ENCODE measurements at regions not wholly inside any gene's neighbourhood (a gene's known extent, or its start where the extent isn't known, plus 50 kb on each side); places are given as distances from the start of the nearest gene placed in this dataset.
"Not testable (repeated sequence)": the region's sequence is repeated elsewhere in the genome, so short reads cannot be mapped to it uniquely, and the experiment has no call there.

- H3K9ac ChIP-seq (ENCODE audit: low read depth in 1 of 2, low read length in 2 of 2); H3K27me3 ChIP-seq (ENCODE audit: control insufficient read depth in 1 of 2, insufficient read depth in 2 of 2, low read length in 2 of 2); H3K4me1 ChIP-seq (ENCODE audit: control insufficient read depth in 1 of 2, insufficient read depth in 2 of 2, low read length in 2 of 2); H3K36me3 ChIP-seq (ENCODE audit: control insufficient read depth in 1 of 2, insufficient read depth in 2 of 2, low read length in 2 of 2); H3K27ac ChIP-seq (ENCODE audit: low read depth, low read length); H3K9me3 ChIP-seq (ENCODE audit: control insufficient read depth in 1 of 2, low read length in 2 of 2); H3K4me3 ChIP-seq (ENCODE audit: low read depth in 1 of 2, low read length in 2 of 2): not testable (repeated sequence)
These were observed 162.3 kb upstream of the C1QTNF3 start for GRCh38 chr5:34205347-34205746.

- not testable (repeated sequence) for H3K27ac ChIP-seq (ENCODE audit: low read depth, low read length); H3K9ac ChIP-seq (ENCODE audit: low read depth in 1 of 2, low read length in 2 of 2); H3K36me3 ChIP-seq (ENCODE audit: control insufficient read depth in 1 of 2, insufficient read depth in 2 of 2, low read length in 2 of 2); H3K27me3 ChIP-seq (ENCODE audit: control insufficient read depth in 1 of 2, insufficient read depth in 2 of 2, low read length in 2 of 2); H3K4me3 ChIP-seq (ENCODE audit: low read depth in 1 of 2, low read length in 2 of 2); H3K4me1 ChIP-seq (ENCODE audit: control insufficient read depth in 1 of 2, insufficient read depth in 2 of 2, low read length in 2 of 2); H3K9me3 ChIP-seq (ENCODE audit: control insufficient read depth in 1 of 2, low read length in 2 of 2)
These were observed 174.4 kb upstream of the C1QTNF3 start for GRCh38 chr5:34217386-34217785.

- not testable (repeated sequence) for H3K9me3 ChIP-seq (ENCODE audit: control insufficient read depth in 1 of 2, low read length in 2 of 2); H3K27me3 ChIP-seq (ENCODE audit: control insufficient read depth in 1 of 2, insufficient read depth in 2 of 2, low read length in 2 of 2); H3K4me1 ChIP-seq (ENCODE audit: control insufficient read depth in 1 of 2, insufficient read depth in 2 of 2, low read length in 2 of 2); H3K36me3 ChIP-seq (ENCODE audit: control insufficient read depth in 1 of 2, insufficient read depth in 2 of 2, low read length in 2 of 2); H3K4me3 ChIP-seq (ENCODE audit: low read depth in 1 of 2, low read length in 2 of 2); H3K27ac ChIP-seq (ENCODE audit: low read depth, low read length); H3K9ac ChIP-seq (ENCODE audit: low read depth in 1 of 2, low read length in 2 of 2)
These were observed 178.5 kb upstream of the C1QTNF3 start for GRCh38 chr5:34221329-34222073.

DNA sequence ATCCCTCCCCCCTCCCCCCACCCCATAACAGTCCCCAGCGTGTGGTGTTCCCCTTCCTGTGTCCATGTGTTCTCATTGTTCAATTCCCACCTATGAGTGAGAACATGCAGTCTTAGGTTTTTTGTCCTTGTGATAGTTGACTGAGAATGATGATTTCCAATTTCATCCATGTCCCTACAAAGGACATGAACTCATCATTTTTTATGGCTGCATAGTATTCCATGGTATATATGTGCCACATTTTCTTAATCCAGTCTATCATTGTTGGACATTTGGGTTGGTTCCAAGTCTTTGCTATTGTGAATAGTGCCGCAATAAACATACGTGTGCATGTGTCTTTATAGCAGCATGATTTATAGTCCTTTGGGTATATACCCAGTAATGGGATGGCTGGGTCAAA, 180.1 kb upstream of the C1QTNF3 start:
- not testable (repeated sequence) for H3K4me3 ChIP-seq (ENCODE audit: low read depth in 1 of 2, low read length in 2 of 2); H3K27ac ChIP-seq (ENCODE audit: low read depth, low read length); H3K27me3 ChIP-seq (ENCODE audit: control insufficient read depth in 1 of 2, insufficient read depth in 2 of 2, low read length in 2 of 2); H3K9ac ChIP-seq (ENCODE audit: low read depth in 1 of 2, low read length in 2 of 2); H3K9me3 ChIP-seq (ENCODE audit: control insufficient read depth in 1 of 2, low read length in 2 of 2); H3K36me3 ChIP-seq (ENCODE audit: control insufficient read depth in 1 of 2, insufficient read depth in 2 of 2, low read length in 2 of 2); H3K4me1 ChIP-seq (ENCODE audit: control insufficient read depth in 1 of 2, insufficient read depth in 2 of 2, low read length in 2 of 2)

GRCh38 chr5:34230402-34230801, 187.4 kb upstream of the C1QTNF3 start:
- not testable (repeated sequence) for H3K9me3 ChIP-seq (ENCODE audit: control insufficient read depth in 1 of 2, low read length in 2 of 2); H3K27ac ChIP-seq (ENCODE audit: low read depth, low read length); H3K9ac ChIP-seq (ENCODE audit: low read depth in 1 of 2, low read length in 2 of 2); H3K27me3 ChIP-seq (ENCODE audit: control insufficient read depth in 1 of 2, insufficient read depth in 2 of 2, low read length in 2 of 2); H3K4me1 ChIP-seq (ENCODE audit: control insufficient read depth in 1 of 2, insufficient read depth in 2 of 2, low read length in 2 of 2); H3K36me3 ChIP-seq (ENCODE audit: control insufficient read depth in 1 of 2, insufficient read depth in 2 of 2, low read length in 2 of 2); H3K4me3 ChIP-seq (ENCODE audit: low read depth in 1 of 2, low read length in 2 of 2)

- H3K36me3 ChIP-seq (ENCODE audit: control insufficient read depth in 1 of 2, insufficient read depth in 2 of 2, low read length in 2 of 2); H3K9ac ChIP-seq (ENCODE audit: low read depth in 1 of 2, low read length in 2 of 2); H3K4me1 ChIP-seq (ENCODE audit: control insufficient read depth in 1 of 2, insufficient read depth in 2 of 2, low read length in 2 of 2); H3K4me3 ChIP-seq (ENCODE audit: low read depth in 1 of 2, low read length in 2 of 2); H3K27me3 ChIP-seq (ENCODE audit: control insufficient read depth in 1 of 2, insufficient read depth in 2 of 2, low read length in 2 of 2); H3K9me3 ChIP-seq (ENCODE audit: control insufficient read depth in 1 of 2, low read length in 2 of 2); H3K27ac ChIP-seq (ENCODE audit: low read depth, low read length): not testable (repeated sequence)
These were observed 200.8 kb upstream of the C1QTNF3 start for GRCh38 chr5:34243802-34244201.

DNA sequence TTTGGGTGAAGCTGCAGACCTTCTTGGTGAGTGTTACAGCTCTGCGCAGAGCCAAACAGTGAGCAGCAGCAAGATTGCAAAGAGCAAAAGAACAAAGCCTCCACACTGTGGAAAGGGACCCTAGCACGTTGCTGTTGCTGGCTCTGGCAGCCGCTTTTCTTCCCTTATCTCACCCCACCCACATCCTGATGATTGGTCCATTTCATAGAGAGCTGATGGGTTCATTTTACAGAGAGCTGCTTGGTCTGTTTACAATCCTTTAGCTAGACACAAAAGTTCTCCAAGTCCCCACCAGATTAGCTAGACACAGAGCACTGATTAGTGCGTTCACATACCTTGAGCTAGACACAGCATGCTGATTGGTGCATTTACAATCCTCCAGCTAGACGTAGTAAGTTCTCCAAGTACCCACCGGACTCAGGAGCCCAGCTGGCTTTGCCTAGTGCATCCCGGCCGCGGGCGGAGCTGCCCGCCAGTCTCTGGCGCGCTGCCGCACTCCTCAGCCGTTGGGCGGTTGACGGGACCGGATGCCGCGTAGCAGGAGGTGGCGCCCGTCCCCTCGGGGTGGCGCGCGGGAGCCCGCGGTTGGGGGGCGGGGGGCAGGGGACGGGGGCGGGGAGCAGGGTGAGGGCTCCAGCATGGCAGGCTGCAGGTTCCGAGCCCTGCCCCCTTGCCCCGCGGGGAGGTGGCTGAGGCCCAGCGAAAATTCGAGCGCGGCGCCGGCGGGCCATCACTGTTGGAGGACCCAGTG, 201.4 kb upstream of the C1QTNF3 start:
- not testable (repeated sequence) for H3K4me1 ChIP-seq (ENCODE audit: control insufficient read depth in 1 of 2, insufficient read depth in 2 of 2, low read length in 2 of 2); H3K36me3 ChIP-seq (ENCODE audit: control insufficient read depth in 1 of 2, insufficient read depth in 2 of 2, low read length in 2 of 2); H3K9me3 ChIP-seq (ENCODE audit: control insufficient read depth in 1 of 2, low read length in 2 of 2); H3K27ac ChIP-seq (ENCODE audit: low read depth, low read length); H3K27me3 ChIP-seq (ENCODE audit: control insufficient read depth in 1 of 2, insufficient read depth in 2 of 2, low read length in 2 of 2); H3K9ac ChIP-seq (ENCODE audit: low read depth in 1 of 2, low read length in 2 of 2)
- H3K4me3 ChIP-seq (ENCODE audit: low read depth in 1 of 2, low read length in 2 of 2) = peak overlapping the region in 1 of 2 donors; percentile 29

GRCh38 chr5:34245032-34245394, 202.0 kb upstream of the C1QTNF3 start:
- not testable (repeated sequence) for H3K9me3 ChIP-seq (ENCODE audit: control insufficient read depth in 1 of 2, low read length in 2 of 2); H3K4me1 ChIP-seq (ENCODE audit: control insufficient read depth in 1 of 2, insufficient read depth in 2 of 2, low read length in 2 of 2); H3K36me3 ChIP-seq (ENCODE audit: control insufficient read depth in 1 of 2, insufficient read depth in 2 of 2, low read length in 2 of 2); H3K4me3 ChIP-seq (ENCODE audit: low read depth in 1 of 2, low read length in 2 of 2); H3K27me3 ChIP-seq (ENCODE audit: control insufficient read depth in 1 of 2, insufficient read depth in 2 of 2, low read length in 2 of 2); H3K27ac ChIP-seq (ENCODE audit: low read depth, low read length); H3K9ac ChIP-seq (ENCODE audit: low read depth in 1 of 2, low read length in 2 of 2)

DNA sequence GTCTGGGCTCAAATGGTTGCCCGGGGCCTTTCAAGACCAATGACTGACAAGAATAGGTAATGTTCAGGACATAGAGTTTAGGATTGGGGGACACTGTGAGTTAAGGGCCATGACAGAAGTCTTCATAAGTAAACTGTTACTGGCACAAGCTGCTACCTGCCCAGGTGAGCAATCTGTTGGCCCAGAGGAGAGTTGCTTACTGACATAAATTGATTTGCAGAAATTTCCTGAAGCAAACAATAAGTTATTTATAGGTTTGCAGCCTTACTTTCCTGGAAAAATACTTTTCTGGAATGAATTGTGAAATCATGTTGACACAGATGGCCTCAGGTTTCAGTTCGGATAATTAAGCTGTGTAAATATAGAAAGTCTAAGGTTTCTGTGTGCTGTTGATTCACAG, 202.8 kb upstream of the C1QTNF3 start:
- not testable (repeated sequence) for H3K27me3 ChIP-seq (ENCODE audit: control insufficient read depth in 1 of 2, insufficient read depth in 2 of 2, low read length in 2 of 2); H3K36me3 ChIP-seq (ENCODE audit: control insufficient read depth in 1 of 2, insufficient read depth in 2 of 2, low read length in 2 of 2); H3K9me3 ChIP-seq (ENCODE audit: control insufficient read depth in 1 of 2, low read length in 2 of 2); H3K4me1 ChIP-seq (ENCODE audit: control insufficient read depth in 1 of 2, insufficient read depth in 2 of 2, low read length in 2 of 2); H3K9ac ChIP-seq (ENCODE audit: low read depth in 1 of 2, low read length in 2 of 2); H3K27ac ChIP-seq (ENCODE audit: low read depth, low read length)
- H3K4me3 ChIP-seq (ENCODE audit: low read depth in 1 of 2, low read length in 2 of 2) = peak overlapping the region in 1 of 2 donors; percentile 40

GRCh38 chr5:34258598-34258997, 215.6 kb upstream of the C1QTNF3 start:
- H3K9ac ChIP-seq (ENCODE audit: low read depth in 1 of 2, low read length in 2 of 2); H3K27me3 ChIP-seq (ENCODE audit: control insufficient read depth in 1 of 2, insufficient read depth in 2 of 2, low read length in 2 of 2); H3K4me1 ChIP-seq (ENCODE audit: control insufficient read depth in 1 of 2, insufficient read depth in 2 of 2, low read length in 2 of 2); H3K27ac ChIP-seq (ENCODE audit: low read depth, low read length); H3K9me3 ChIP-seq (ENCODE audit: control insufficient read depth in 1 of 2, low read length in 2 of 2); H3K4me3 ChIP-seq (ENCODE audit: low read depth in 1 of 2, low read length in 2 of 2); H3K36me3 ChIP-seq (ENCODE audit: control insufficient read depth in 1 of 2, insufficient read depth in 2 of 2, low read length in 2 of 2): not testable (repeated sequence)

Measured in duodenal mucosa (tissue), 2 donors.